ENCODE measurements at regions not wholly inside any gene's neighbourhood (a gene's known extent, or its start where the extent isn't known, plus 50 kb on each side); places are given as distances from the start of the nearest gene placed in this dataset.

- TF ChIP-seq CTCF (IDR thresholded peaks at IDR 0.05; ENCODE audit: low read depth, low read length) = peak; percentile 3
- TF ChIP-seq MAX (IDR thresholded peaks at IDR 0.05; ENCODE audit: low read depth, low read length) = no peak
These were observed 627.7 kb downstream of the FGF9 start for GRCh38 chr13:22298530-22298929.
